ENCODE measurements at regions not wholly inside any gene's neighbourhood (a gene's known extent, or its start where the extent isn't known, plus 50 kb on each side); places are given as distances from the start of the nearest gene placed in this dataset.

- TF ChIP-seq CTCF (conservative IDR thresholded peaks at IDR 0.05; ENCODE audit: low read depth, low read length), result no peak
- TF ChIP-seq RAD21 (IDR thresholded peaks at IDR 0.05; ENCODE audit: low read length), result no peak
- no peak for TF ChIP-seq MAZ (IDR thresholded peaks at IDR 0.05; ENCODE audit: borderline replicate concordance, low read depth, low read length)
These were observed 112.5 kb upstream of the DPP6 start for GRCh38 chr7:153939654-153940053.
